ENCODE measurements at regions not wholly inside any gene's neighbourhood (a gene's known extent, or its start where the extent isn't known, plus 50 kb on each side); places are given as distances from the start of the nearest gene placed in this dataset.

DNA sequence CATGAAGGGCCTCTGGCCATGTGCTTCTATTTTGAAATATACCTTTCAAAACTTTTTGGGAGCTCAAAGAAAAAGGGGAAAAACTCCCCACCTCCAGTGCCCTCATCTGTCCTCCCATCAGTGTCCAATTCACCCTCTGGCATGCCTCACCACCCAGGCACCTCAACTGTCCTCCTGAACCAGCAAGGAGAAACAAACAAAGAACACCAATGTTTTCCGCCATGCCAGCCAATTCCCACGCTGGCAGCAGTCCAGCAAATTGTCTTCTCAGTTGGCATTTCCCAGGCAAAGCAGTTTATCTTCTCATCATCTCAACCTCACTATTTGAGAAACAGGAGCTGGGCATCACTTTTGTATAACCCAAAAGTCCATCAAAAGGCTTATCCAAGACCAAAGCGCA, 496.9 kb downstream of the SOX6 start:
- DNase-seq = no peak

- DNase-seq = no peak
Measured at GRCh38 chr11:15861256-15861655, 495.1 kb downstream of the SOX6 start.

- no peak for DNase-seq
Measured at GRCh38 chr11:15863411-15863810, 492.9 kb downstream of the SOX6 start.

- DNase-seq = no peak
Measured at GRCh38 chr11:15864026-15864805, 492.1 kb downstream of the SOX6 start.

- DNase-seq = no peak
Measured at GRCh38 chr11:15865212-15865987, 490.9 kb downstream of the SOX6 start.

DNA sequence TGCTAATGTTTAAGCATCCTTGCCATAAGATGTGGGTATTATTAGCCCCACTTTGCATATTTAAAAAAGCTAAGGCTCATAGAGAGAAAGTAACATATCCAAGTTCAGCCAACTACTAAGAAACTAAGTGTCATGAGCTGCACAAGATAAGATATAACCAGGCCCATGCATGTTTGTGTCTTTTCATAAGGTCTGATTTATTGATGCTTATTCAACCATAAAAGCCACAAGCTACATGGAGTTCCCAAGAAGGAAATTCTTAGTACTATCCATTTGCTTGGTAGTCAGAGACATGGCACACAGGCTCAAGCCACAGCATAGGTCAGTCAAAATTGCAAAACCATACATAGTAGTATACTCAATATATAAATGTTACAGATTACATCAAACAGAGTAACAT, 488.5 kb downstream of the SOX6 start:
- no peak for DNase-seq

GRCh38 chr11:15870911-15871310, 485.4 kb downstream of the SOX6 start:
- no peak for DNase-seq

DNA sequence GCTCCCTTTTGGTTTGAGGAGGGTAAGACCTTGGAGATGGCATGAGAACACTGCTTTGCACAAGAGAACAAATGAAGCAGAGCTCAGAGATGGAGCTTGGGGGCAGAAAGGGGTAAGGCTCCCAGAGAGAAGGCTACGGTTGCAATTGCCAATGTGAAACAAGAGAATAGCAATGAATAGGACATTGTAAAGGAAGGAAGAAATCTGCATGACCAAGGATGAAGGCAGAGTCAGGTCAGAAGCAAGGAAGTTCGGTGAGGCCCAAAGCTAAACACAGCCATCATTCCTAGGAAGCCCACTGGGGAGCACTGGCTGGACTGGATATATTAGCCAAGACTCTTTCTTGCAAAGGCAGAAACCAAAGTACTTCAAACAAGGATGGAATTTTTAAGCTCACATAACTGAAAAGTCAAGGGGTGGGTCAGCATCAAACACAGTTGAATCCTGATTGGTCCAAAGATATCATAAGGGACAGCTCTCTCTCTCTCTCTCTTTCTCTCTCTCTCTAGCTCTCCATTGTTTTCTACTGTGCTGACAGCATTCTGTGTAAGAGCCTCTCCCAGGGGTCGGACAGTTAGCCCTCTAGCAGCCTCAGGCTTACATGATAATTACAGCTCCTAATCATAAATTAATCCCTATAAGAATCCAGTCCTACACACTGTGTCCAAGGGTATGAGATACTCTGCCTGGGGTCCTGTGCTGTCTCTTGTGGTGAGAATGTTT, 484.3 kb downstream of the SOX6 start:
- no peak for DNase-seq

DNA sequence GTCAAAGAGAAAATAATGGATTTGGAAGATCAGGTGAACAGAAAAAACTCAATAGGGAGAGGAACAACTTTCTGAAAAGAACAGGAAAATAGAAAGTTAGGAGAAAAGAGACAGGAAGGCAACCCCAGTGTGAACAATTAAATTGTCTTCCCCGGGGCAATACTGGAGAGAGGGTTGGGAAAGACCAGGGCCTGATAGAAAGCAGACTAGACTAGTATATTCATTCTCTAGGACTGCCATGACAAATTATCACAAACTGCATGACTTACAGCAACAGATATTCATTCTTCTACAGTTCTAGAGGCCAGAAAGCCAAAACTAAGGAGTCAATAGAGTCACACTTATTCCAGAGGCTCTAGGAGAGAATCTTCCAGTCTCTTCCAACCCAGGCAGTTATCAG, 482.8 kb downstream of the SOX6 start:
- DNase-seq = no peak

DNA sequence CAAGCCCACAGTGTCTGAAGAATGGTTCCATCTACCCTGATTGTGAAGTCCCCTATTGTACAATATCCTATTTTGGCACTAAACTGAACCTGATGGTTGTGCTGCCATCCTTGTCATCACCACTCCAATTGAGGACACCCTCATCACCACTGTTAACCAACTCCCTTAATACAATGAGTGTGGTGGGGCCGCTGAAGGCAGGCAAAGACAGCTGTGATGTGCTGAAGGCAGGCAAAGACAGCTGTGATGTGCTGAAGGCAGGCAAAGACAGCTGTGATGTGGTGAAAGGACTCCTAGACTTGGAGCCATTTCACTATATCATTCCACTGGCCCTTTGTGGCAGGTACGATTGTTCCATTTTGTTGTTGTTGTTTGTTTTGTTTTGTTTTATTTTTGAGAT, 481.6 kb downstream of the SOX6 start:
- DNase-seq = no peak

GRCh38 chr11:15875393-15875792, 481.0 kb downstream of the SOX6 start:
- no peak for DNase-seq

DNA sequence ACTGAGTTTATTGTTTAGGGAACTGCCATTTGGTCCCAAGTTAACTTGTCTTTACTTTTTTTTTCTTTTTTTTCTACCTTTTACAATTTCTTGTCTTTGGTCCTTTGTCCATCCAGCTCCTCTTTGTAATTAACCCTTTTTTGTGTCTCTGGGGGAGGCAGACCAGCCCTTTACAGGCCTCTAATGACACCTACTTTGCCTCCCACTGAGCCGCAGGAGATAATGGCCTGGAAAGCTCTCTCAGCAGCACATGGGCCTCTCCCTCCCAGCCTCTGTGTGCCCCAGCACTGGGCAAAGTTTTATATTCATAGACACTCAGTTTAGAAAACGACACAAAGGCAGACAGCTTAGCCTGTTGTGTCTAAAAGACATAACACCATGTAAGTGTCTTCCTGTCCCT, 480.4 kb downstream of the SOX6 start:
- DNase-seq = no peak

DNA sequence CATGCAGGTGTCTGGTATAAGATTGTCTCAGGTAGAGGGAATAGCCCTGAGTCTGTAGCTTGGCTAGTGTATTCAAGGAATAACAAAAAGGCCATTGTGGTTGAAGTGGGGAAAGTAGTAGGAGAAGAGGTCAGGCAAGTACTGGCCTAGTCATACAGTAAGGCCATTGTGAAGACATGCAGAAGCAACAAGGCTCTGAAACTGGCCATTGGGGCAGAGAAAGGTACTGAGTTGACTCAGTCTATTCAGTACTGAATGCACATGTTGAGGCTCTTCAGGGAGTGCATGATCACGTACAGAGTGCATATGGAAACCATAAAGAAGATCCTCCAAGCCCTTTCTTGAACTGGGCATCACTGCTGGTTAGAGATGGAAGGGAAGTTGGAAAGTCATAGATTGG, 477.6 kb downstream of the SOX6 start:
- no peak for DNase-seq

DNA sequence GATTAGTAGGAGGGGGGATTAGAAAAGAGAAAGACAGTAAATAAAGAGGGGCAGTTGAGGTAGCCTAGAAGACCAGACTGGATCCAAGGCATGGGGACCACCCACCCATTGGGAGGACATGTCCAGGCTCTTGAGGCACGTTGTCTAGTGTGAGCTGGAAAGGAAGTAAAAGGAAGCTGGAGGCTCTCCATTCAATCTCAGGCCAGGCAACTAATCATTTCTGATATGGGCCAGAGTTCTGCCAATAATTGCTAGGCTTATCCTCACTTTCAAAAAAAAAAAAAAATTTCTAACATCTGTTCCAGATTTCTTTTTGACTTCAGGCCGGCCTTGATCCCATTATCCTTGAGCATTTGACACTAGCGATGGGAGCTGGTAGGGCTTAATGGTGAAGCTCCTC, 476.1 kb downstream of the SOX6 start:
- DNase-seq = no peak

DNA sequence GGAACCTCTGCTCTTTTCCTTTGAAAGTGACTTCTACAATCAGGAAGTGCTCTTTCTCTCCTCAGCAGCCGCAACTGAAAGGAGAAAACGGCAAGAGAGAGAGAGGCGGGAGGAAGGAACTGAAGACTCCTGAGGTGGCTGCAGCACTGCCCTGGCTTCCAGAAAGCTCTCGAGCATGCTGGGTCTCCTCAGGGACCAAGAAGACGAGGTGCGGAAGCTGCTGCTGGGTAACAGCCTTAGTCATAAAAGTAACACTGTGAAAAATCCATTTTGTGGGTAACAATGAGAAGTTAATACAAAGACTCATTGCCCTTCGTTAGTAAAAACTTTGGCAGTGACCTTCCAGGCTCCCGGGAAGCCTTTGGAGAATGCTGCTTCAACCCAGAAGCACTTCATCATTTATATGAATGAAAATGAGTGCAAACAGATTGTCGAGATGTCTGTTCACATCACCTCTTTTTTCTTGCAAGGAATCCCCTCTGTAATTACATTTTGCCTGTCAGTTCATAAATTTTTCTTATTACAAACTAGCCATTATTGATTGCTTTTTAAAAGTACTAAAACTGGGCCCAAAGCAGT, 473.4 kb downstream of the SOX6 start:
- no peak for DNase-seq

DNA sequence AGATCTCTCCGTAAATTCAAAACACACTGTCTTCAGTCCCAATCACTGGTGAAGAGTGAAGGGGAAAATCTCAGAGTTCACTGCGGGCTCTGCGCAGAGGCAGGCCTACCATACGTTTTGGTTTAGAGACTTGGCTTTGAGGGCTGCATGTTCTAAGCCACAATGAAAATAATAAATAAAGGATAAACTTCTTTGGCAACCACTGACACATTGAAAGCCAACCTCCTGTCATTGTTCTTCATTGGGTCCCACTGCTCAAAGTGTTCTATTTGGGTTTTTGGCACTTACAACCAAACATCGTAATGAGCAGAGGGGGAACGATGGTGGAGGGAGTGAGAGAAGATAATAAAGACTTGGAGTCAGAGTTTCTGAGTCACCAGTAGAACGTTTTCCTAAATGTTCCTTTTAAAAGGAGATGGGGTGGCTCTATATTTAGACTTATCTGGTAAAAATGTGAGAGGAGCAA, 472.9 kb downstream of the SOX6 start:
- no peak for DNase-seq

- DNase-seq = no peak
Measured at GRCh38 chr11:15884141-15884540, 472.2 kb downstream of the SOX6 start.

GRCh38 chr11:15884777-15885540, 471.4 kb downstream of the SOX6 start:
- DNase-seq = no peak

DNA sequence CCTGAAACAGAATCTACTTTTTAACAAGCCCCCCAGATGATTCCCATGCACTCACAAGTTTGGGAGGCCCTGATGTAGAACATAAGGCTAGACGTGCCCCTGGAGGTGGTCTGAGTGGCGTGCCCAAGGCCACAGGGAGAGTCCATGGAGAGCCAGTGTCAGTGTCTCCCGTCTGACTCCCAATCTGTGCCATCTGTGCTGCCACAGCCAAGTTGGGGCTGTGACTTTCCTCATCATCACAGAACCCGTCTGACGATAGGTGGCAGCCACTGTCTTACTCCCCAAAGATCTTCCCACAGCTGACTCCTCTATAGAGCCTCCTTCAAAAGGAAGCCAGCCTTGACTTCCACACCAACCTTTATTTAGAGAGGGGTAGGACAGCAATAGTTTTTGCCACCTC, 470.5 kb downstream of the SOX6 start:
- no peak for DNase-seq

DNA sequence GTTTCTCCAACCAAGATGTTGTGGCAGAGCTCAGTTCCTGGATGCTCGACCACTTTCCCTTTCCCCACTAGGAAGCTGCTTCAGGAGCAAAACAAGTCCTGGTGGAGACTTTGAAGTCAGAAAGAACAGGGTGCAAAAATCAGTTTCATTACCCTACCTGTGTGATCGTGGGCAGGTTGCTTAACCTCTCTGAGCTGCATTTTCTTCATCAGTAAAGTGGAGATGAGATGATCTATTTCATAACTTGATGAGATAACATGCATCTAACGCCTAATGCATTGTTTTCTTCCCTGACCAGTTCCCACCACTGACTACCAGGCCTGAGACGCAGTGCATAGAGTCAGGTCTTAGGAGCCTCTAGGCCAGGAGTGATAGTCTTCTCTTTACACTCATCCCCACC, 470.0 kb downstream of the SOX6 start:
- no peak for DNase-seq

DNA sequence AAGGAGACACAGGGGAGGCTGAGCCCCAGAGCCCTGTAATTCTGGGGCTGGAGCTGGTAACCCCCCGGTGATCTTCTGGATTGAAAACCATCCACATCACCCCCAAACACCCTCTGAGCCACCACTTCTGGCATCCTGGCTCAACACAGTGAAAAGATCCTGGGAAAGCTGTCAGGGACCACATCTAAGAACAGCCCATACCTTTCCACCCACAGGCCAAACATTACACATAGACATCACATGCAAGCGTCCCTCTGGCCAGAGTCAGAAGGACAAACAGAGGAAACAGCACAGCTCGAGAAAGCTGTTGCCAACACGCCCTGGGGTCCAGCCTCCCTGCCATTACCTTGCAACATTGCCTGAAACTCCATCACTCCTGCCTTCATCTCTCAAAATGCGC, 469.5 kb downstream of the SOX6 start:
- DNase-seq = no peak

GRCh38 chr11:15888556-15889345, 467.6 kb downstream of the SOX6 start:
- DNase-seq = no peak

Data from activated gamma-delta T cell (primary cell).